Smooth muscle cell (in vitro differentiated cells): ENCODE measurements at regions not wholly inside any gene's neighbourhood (a gene's known extent, or its start where the extent isn't known, plus 50 kb on each side); places are given as distances from the start of the nearest gene placed in this dataset.
"Not testable (repeated sequence)": the region's sequence is repeated elsewhere in the genome, so short reads cannot be mapped to it uniquely, and the experiment has no call there.

Source experiments
- DNase-seq: peaks from one replicate; lab custom pipeline; 2025; ENCODE audit not compliant: unreplicated experiment; lab: John Stamatoyannopoulos, UW
- H2AFZ ChIP-seq: fragments of 200-600 bp; sonication (generic); 2 replicates; pipeline ENCODE4 v1.6.0; 2016; ENCODE audit warnings: antibody characterized with exemption, low read depth, mild to moderate bottlenecking
- H3F3A ChIP-seq: fragments of 200-600 bp; sonication (generic); 2 replicates; pipeline ENCODE4 v1.6.0; 2017; ENCODE audit warnings: antibody characterized with exemption, low read depth
- H3K27ac ChIP-seq: fragments of 200-600 bp; sonication (generic); 2 replicates; pipeline ENCODE4 v1.5.1; 2016; ENCODE audit warnings: low read depth, mild to moderate bottlenecking
- H3K27me3 ChIP-seq: fragments of 200-600 bp; sonication (generic); 2 replicates; pipeline ENCODE4 v1.6.1; 2016; ENCODE audit warnings: low read depth, mild to moderate bottlenecking
- H3K36me3 ChIP-seq: fragments of 200-600 bp; sonication (generic); 2 replicates; pipeline ENCODE4 v1.5.1; 2016; ENCODE audit warnings: low read depth
- H3K4me1 ChIP-seq: fragments of 200-600 bp; sonication (generic); 2 replicates; pipeline ENCODE4 v1.5.1; 2016; ENCODE audit warnings: low read depth
- H3K4me2 ChIP-seq: fragments of 200-600 bp; sonication (generic); 2 replicates; pipeline ENCODE4 v1.6.0; 2016; ENCODE audit warnings: mild to moderate bottlenecking
- H3K4me3 ChIP-seq: fragments of 200-600 bp; sonication (generic); 2 replicates; pipeline ENCODE4 v1.5.1; 2016; ENCODE audit warnings: mild to moderate bottlenecking
- H3K79me2 ChIP-seq: fragments of 200-600 bp; sonication (generic); 2 replicates; pipeline ENCODE4 v1.6.0; 2016; ENCODE audit warnings: low read depth, mild to moderate bottlenecking
- H3K9ac ChIP-seq: fragments of 200-600 bp; sonication (generic); 2 replicates; pipeline ENCODE4 v1.6.0; 2016; ENCODE audit warnings: low read depth
- H3K9me3 ChIP-seq: fragments of 200-600 bp; sonication (generic); replicated peaks from 2 replicates; pipeline ENCODE4 v1.5.1; 2016; ENCODE audit warnings: low read depth
- H4K20me1 ChIP-seq: fragments of 200-600 bp; sonication (generic); 2 replicates; pipeline ENCODE4 v1.6.0; 2016; ENCODE audit warnings: low read depth
- WGBS: methylation state at CpG from one replicate; pipeline ENCODE4 v1.1.7; 2016; ENCODE audit warnings: low lambda C conversion rate; 5-methylcytosine and 5-hydroxymethylcytosine counted together
- TF ChIP-seq, protein P1 (sequence below): fragments of 200-600 bp; sonication (generic); IDR thresholded peaks from 2 replicates; pipeline ENCODE4 v1.5.1; 2017; ENCODE audit warnings: borderline replicate concordance, mild to moderate bottlenecking, antibody characterized with exemption; ENCODE audit not compliant: insufficient read depth, poor library complexity, severe bottlenecking

DNA sequence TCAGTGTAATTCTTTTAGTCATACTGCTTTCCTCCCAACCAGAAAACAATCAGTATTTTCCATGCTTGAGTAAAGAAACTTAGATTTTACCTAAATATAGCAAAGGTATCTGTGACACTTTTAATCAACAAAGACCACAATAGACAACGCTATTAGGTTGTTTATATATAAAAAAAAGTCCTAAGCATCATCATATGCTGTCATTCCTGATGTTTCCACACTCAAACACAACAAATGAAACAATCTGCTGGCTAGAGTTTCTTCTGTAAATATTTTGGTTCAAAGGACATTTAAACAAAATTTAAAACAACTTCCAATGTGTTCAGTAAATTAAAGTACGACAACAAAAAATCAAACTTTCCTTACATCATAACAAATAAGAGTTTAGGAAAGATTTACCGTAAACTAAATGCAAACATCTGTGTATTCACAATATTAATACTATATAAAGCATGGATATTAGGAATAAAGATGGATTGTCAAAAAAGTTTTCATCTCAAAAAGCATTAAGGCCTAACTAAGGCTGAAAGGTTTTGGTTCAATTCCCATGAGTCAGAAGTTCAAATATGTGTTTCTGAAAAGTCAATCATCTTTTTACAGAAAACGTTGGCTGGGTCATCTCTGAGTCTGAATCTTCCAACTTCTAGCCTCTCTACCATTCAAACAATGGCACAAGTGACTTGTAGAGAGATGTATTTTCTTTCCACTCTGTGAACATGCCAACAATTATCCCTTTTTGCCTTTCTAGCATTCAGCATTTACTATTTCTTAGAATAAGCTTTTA lies 157.1 kb downstream of the CRPPA start:
- H3K4me1 ChIP-seq = no peaks in the 10 kb centered on the region
- no peak overlapping the region for H3K9ac ChIP-seq
- H4K20me1 ChIP-seq = no peaks in the 10 kb centered on the region
- no peaks in the 10 kb centered on the region for H3K27me3 ChIP-seq
- no peak overlapping the region for H3K27ac ChIP-seq
- H3K9me3 ChIP-seq = no peaks in the 10 kb centered on the region
- no peaks in the 10 kb centered on the region for H3K36me3 ChIP-seq
- 92% methylated on average over 4 of the region's 4 CpGs for WGBS
- no peaks in the 10 kb centered on the region for H3K79me2 ChIP-seq
- H3F3A ChIP-seq = no peaks in the 10 kb centered on the region
- TF ChIP-seq, protein P1, sequence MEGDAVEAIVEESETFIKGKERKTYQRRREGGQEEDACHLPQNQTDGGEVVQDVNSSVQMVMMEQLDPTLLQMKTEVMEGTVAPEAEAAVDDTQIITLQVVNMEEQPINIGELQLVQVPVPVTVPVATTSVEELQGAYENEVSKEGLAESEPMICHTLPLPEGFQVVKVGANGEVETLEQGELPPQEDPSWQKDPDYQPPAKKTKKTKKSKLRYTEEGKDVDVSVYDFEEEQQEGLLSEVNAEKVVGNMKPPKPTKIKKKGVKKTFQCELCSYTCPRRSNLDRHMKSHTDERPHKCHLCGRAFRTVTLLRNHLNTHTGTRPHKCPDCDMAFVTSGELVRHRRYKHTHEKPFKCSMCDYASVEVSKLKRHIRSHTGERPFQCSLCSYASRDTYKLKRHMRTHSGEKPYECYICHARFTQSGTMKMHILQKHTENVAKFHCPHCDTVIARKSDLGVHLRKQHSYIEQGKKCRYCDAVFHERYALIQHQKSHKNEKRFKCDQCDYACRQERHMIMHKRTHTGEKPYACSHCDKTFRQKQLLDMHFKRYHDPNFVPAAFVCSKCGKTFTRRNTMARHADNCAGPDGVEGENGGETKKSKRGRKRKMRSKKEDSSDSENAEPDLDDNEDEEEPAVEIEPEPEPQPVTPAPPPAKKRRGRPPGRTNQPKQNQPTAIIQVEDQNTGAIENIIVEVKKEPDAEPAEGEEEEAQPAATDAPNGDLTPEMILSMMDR = no peak
- no peak overlapping the region for H3K4me2 ChIP-seq
- no peak for DNase-seq
- H3K4me3 ChIP-seq = no peak overlapping the region
- no peak overlapping the region for H2AFZ ChIP-seq

DNA sequence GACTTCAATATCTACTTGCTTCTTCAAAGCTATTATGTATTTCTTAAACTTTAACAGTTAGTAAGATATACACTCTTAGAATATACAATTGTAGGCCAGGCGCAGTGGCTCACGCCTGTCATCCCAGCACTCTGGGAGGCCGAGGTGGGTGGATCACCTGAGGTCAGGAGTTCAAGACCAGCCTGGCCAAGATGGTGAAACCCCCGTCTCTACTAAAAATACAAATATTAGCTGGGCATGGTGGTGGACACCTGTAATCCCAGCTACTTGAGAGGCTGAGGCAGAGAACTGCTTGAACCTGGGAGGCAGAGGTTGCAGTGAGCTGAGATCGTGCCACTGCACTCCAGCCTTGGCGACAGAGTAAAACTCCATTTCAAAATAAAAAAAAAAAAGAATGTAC lies 158.0 kb downstream of the CRPPA start:
- not testable (repeated sequence) for H3K27me3 ChIP-seq, H3K9ac ChIP-seq, H3K79me2 ChIP-seq, H3K9me3 ChIP-seq, DNase-seq, H3K36me3 ChIP-seq, H3K4me3 ChIP-seq, H3F3A ChIP-seq, H3K27ac ChIP-seq, H3K4me2 ChIP-seq, H3K4me1 ChIP-seq, H4K20me1 ChIP-seq, H2AFZ ChIP-seq
- 97% methylated on average over 6 of the region's 6 CpGs for WGBS

DNA sequence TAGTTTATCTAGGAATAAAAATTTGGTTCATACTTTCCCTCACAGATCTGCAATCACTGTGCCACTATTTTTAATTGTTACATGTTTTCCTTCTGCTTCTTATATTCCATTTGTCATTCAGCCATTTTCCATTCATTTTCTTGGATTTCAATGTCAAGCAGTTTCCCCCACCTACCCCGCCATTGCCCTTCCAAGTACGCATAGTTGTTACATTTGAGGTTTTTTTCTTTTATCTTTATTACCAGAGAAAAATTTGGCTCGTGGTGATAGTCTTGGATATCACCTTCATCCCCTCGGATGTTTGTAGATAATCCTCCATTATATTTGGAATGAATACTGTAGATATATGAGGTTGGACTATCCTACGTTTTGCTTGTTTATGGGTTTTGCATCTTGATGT lies 159.7 kb downstream of the CRPPA start:
- 90% methylated on average over 5 of the region's 5 CpGs for WGBS
- H3K4me2 ChIP-seq = no peak overlapping the region
- DNase-seq = no peak
- TF ChIP-seq, protein P1 = no peak
- no peaks in the 10 kb centered on the region for H3F3A ChIP-seq
- no peak overlapping the region for H3K9ac ChIP-seq
- H3K79me2 ChIP-seq = no peaks in the 10 kb centered on the region
- no peaks in the 10 kb centered on the region for H3K9me3 ChIP-seq
- no peak overlapping the region for H3K27ac ChIP-seq
- H4K20me1 ChIP-seq = no peaks in the 10 kb centered on the region
- H3K36me3 ChIP-seq = no peaks in the 10 kb centered on the region
- H2AFZ ChIP-seq = no peak overlapping the region
- no peaks in the 10 kb centered on the region for H3K4me1 ChIP-seq
- no peak overlapping the region for H3K4me3 ChIP-seq
- no peaks in the 10 kb centered on the region for H3K27me3 ChIP-seq

DNA sequence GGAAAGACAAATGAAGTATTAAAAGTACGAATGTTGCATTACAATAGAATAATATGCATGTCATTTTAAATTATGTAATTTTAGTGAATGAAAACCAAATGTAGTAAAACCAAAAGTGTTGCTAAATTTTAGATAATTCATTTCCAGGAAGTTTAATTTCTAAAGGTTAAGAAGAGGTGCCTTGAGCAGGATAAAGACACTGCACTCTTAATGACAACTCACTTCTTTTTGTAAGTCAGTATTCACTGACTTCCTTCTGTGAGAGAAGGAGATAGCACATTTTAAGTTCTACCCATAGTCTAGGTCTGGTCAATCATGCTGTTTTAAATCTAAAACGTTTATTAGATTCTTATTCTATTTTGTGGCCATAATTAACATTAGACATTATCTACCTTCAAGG lies 160.2 kb downstream of the CRPPA start:
- TF ChIP-seq, protein P1 = no peak
- no peaks in the 10 kb centered on the region for H3K36me3 ChIP-seq
- no peak overlapping the region for H3K4me2 ChIP-seq

More for the DNA sequence above, 160.2 kb downstream of the CRPPA start:
- 76% methylated on average over 2 of the region's 2 CpGs for WGBS
- no peak for DNase-seq
- Histone ChIP-seq H3K79me2 (no peaks in the 10 kb centered on the region), H3K4me3 (no peak overlapping the region), H3K9me3 (no peaks in the 10 kb centered on the region), H3K27ac (no peak overlapping the region), H3K4me1 (no peaks in the 10 kb centered on the region), H2AFZ (no peak overlapping the region), H3K9ac (no peak overlapping the region), H3F3A (no peaks in the 10 kb centered on the region), H4K20me1 (no peaks in the 10 kb centered on the region), H3K27me3 (no peaks in the 10 kb centered on the region)
